KOPT-K1 (cell line): ENCODE measurements at regions not wholly inside any gene's neighbourhood (a gene's known extent, or its start where the extent isn't known, plus 50 kb on each side); places are given as distances from the start of the nearest gene placed in this dataset.
"Not testable (repeated sequence)": the region's sequence is repeated elsewhere in the genome, so short reads cannot be mapped to it uniquely, and the experiment has no call there.

Experiments
- H3K27ac ChIP-seq: fragments of 200-600 bp; sonication (generic); 2 replicates; pipeline ENCODE4 v1.5.1; 2016; ENCODE audit warnings: antibody characterized with exemption, mild to moderate bottlenecking, low read depth, low read length; ENCODE audit not compliant: poor library complexity, severe bottlenecking
- H3K36me3 ChIP-seq: fragments of 200-600 bp; sonication (generic); 2 replicates; pipeline ENCODE4 v1.5.1; 2017; ENCODE audit warnings: antibody characterized with exemption, mild to moderate bottlenecking, low read length, moderate library complexity; ENCODE audit not compliant: insufficient read depth
- H3K9me3 ChIP-seq: fragments of 200-600 bp; sonication (generic); 2 replicates; pipeline ENCODE4 v1.5.1; 2017; ENCODE audit warnings: antibody characterized with exemption, low read length, mild to moderate bottlenecking; ENCODE audit not compliant: insufficient read depth, poor library complexity, severe bottlenecking

GRCh38 chr6:119842191-119842590, 492.6 kb upstream of the MAN1A1 start:
- no peaks in the 10 kb centered on the region for H3K9me3 ChIP-seq
- no peak overlapping the region for H3K27ac ChIP-seq
- no peaks in the 10 kb centered on the region for H3K36me3 ChIP-seq

GRCh38 chr6:119838043-119838442, 488.5 kb upstream of the MAN1A1 start:
- Histone ChIP-seq H3K9me3 (no peaks in the 10 kb centered on the region), H3K27ac (no peak overlapping the region), H3K36me3 (no peaks in the 10 kb centered on the region)

- H3K36me3 ChIP-seq = no peaks in the 10 kb centered on the region
- H3K9me3 ChIP-seq = no peaks in the 10 kb centered on the region
- no peak overlapping the region for H3K27ac ChIP-seq
Measured at GRCh38 chr6:119834418-119834817, 484.9 kb upstream of the MAN1A1 start.

- Histone ChIP-seq H3K36me3 (no peaks in the 10 kb centered on the region), H3K9me3 (no peaks in the 10 kb centered on the region), H3K27ac (no peak overlapping the region)
Measured at GRCh38 chr6:119832411-119832810, 482.9 kb upstream of the MAN1A1 start.

GRCh38 chr6:119830494-119831295, 481.1 kb upstream of the MAN1A1 start:
- Histone ChIP-seq H3K27ac (no peak overlapping the region), H3K9me3 (no peaks in the 10 kb centered on the region), H3K36me3 (no peaks in the 10 kb centered on the region)

- Histone ChIP-seq H3K36me3 (no peaks in the 10 kb centered on the region), H3K9me3 (no peaks in the 10 kb centered on the region), H3K27ac (no peak overlapping the region)
Measured at GRCh38 chr6:119830069-119830468, 480.5 kb upstream of the MAN1A1 start.

- H3K36me3 ChIP-seq, H3K27ac ChIP-seq, H3K9me3 ChIP-seq: not testable (repeated sequence)
Measured at GRCh38 chr6:119829499-119829898, 479.9 kb upstream of the MAN1A1 start.

GRCh38 chr6:119829006-119829405, 479.4 kb upstream of the MAN1A1 start:
- no peak overlapping the region for H3K27ac ChIP-seq

GRCh38 chr6:119821380-119821779, 471.8 kb upstream of the MAN1A1 start:
- no peaks in the 10 kb centered on the region for H3K36me3 ChIP-seq
- H3K9me3 ChIP-seq = no peaks in the 10 kb centered on the region
- H3K27ac ChIP-seq = no peak overlapping the region

More at GRCh38 chr6:119829006-119829405, 479.4 kb upstream of the MAN1A1 start:
- no peaks in the 10 kb centered on the region for H3K9me3 ChIP-seq
- H3K36me3 ChIP-seq = no peaks in the 10 kb centered on the region

GRCh38 chr6:119818876-119819275, 469.3 kb upstream of the MAN1A1 start:
- Histone ChIP-seq H3K36me3 (no peaks in the 10 kb centered on the region), H3K27ac (no peak overlapping the region), H3K9me3 (no peaks in the 10 kb centered on the region)

GRCh38 chr6:119814609-119815400, 465.2 kb upstream of the MAN1A1 start:
- H3K36me3 ChIP-seq = no peaks in the 10 kb centered on the region
- no peaks in the 10 kb centered on the region for H3K9me3 ChIP-seq
- no peak overlapping the region for H3K27ac ChIP-seq

- no peaks in the 10 kb centered on the region for H3K36me3 ChIP-seq
- no peaks in the 10 kb centered on the region for H3K9me3 ChIP-seq
Measured at GRCh38 chr6:119802464-119802863, 452.9 kb upstream of the MAN1A1 start.

GRCh38 chr6:119801056-119801455, 451.5 kb upstream of the MAN1A1 start:
- H3K9me3 ChIP-seq = no peaks in the 10 kb centered on the region
- H3K27ac ChIP-seq = no peak overlapping the region
- no peaks in the 10 kb centered on the region for H3K36me3 ChIP-seq

More at GRCh38 chr6:119802464-119802863, 452.9 kb upstream of the MAN1A1 start:
- no peak overlapping the region for H3K27ac ChIP-seq

- Histone ChIP-seq H3K36me3 (no peaks in the 10 kb centered on the region), H3K27ac (no peak overlapping the region), H3K9me3 (no peaks in the 10 kb centered on the region)
Measured at GRCh38 chr6:119800526-119800925, 451.0 kb upstream of the MAN1A1 start.

- no peak overlapping the region for H3K27ac ChIP-seq
- no peaks in the 10 kb centered on the region for H3K9me3 ChIP-seq
- no peaks in the 10 kb centered on the region for H3K36me3 ChIP-seq
Measured at GRCh38 chr6:119799596-119800509, 450.3 kb upstream of the MAN1A1 start.
